GM19043 (cell line): ENCODE measurements at regions not wholly inside any gene's neighbourhood (a gene's known extent, or its start where the extent isn't known, plus 50 kb on each side); places are given as distances from the start of the nearest gene placed in this dataset.
"Not testable (repeated sequence)": the region's sequence is repeated elsewhere in the genome, so short reads cannot be mapped to it uniquely, and the experiment has no call there.

Source experiments
- ATAC-seq: cut with Tn5 transposase; IDR thresholded peaks from one replicate; pipeline ENCODE4 v1.9.1; 2021; ENCODE audit warnings: low read depth; ENCODE audit not compliant: unreplicated experiment

- not testable (repeated sequence) for ATAC-seq
These were observed 824.7 kb downstream of the LRRTM4 start for GRCh38 chr2:76697439-76697838.

- no peak for ATAC-seq
These were observed 829.3 kb downstream of the LRRTM4 start for GRCh38 chr2:76692908-76693307.

DNA sequence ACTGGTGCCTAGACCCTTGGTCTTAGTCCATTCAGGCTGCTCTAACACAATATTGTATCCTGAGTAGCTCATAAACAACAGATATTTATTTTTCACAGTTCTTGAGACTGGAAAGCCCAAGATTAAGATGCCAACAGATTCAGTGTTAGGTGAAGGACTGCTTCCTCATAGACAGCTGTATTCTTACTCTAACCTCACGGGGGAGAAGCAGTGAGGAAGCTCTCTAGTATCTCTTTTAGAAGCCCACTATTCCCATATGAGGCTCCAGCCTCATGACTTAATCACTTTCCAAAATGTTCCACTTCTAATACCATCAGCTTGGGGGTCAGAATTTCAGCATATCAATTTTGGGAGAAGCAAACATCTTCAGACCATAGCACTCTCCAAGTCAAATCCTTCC, 833.4 kb downstream of the LRRTM4 start:
- ATAC-seq: no peak

DNA sequence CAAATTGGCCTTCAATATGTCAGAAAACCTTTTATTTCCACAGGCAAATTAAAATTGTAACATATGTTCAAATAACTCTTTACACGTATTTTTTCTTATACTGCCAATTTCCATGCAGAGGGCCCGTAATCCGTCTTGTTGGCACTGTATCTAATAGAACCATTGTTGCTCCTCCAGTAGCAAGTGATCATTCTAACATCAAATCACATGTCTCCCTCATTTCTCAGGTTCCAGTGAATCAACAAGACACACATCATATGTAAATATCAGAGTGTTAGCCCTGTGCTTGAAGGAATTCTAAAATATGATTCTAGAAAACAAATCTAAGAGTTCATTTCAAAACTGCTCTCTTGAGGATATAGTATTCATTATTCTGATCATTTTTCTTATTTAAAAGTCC, 834.3 kb downstream of the LRRTM4 start:
- ATAC-seq: no peak

DNA sequence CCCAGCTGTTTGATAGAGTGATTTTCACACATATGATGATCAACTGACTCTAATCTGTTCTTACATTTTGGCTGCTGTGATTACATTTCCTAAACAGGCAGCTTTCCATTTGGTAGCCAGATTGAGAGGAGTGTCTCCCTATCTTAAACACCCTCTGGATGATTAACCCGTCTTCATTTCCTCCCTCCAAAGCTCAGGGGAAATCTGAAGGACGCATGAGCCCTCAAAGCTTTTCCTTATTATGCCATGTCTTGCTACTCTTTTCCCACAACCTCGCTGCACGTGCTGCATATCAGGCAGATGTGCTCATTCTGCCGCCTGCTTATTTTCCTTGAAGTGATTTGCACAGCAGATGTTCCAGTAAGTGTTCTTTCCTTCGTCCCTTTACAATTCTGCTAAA, 837.4 kb downstream of the LRRTM4 start:
- no peak for ATAC-seq

- ATAC-seq: no peak
These were observed 843.2 kb downstream of the LRRTM4 start for GRCh38 chr2:76679025-76679396.

DNA sequence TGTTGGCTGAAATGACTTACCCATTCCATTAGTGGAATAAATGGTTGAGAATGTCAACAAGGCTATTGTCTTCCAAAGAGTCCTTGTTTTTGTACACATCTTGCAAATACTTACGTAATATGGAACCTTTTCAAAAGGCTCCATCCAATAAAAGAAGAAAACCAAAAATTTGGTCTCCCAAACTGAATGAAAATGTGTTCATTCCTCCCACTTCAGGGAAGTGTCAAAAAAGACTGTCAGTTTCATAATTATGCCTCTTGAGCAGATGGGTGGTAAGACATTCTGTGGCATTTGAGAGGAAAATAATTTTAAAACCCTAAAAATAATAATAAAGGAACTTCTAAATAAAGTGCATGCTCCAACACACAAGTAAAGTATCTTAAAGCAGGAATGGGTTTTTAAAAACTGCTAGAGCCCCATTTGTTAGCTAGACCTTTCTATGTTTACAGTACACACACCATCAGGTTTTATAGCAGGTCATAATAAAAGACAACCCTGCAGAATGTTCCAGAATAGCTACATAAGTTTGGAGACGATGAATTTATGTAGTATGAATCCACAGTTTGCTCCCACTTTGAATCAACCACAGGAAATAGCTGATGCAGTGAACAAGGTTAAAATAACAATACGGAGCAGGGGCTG, 843.7 kb downstream of the LRRTM4 start:
- no peak for ATAC-seq

GRCh38 chr2:76675212-76675611, 847.0 kb downstream of the LRRTM4 start:
- ATAC-seq: no peak

GRCh38 chr2:76672798-76673197, 849.4 kb downstream of the LRRTM4 start:
- no peak for ATAC-seq

GRCh38 chr2:76669966-76670465, 852.2 kb downstream of the LRRTM4 start:
- no peak for ATAC-seq

DNA sequence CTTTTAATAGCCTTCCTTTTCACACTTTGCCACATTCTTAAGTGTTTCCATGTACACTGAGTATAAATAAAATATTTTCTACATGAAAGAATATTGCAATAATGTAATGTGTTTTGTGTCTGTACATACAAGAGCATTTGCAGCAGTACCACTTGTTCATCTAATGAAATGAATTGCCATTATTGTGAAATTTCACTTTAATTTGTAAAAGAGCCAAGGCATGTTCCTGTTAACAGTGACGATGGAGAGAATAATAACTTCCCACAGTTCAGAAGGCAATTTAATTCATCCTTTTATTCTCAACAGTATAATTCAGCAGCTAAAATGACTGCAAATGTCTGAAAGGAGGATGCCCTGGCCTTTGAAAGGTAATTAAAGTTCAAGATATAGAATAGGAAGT, 853.9 kb downstream of the LRRTM4 start:
- no peak for ATAC-seq

DNA sequence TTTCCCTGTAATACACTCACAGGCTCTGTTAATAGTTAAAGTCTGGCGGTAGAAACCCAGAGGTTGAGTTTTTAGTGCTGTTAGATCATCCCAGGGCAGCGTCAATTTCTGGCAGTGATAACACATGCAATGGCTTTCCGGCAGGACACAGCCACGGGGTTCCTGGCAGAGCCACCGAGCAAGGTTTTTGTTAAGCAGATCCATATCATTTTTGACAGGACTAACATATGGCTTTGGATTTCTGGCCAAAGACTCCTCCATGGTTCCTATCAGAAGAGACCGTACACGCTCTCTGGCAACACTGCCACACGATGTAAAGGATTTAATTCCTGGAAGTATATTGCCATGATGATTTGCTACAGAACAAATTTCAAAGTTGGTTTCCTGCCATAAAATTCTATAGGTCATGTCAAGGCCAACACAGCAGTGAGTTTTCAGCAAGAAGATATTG, 854.3 kb downstream of the LRRTM4 start:
- ATAC-seq: no peak

- no peak for ATAC-seq
These were observed 880.0 kb downstream of the LRRTM4 start for GRCh38 chr2:76642129-76642528.

DNA sequence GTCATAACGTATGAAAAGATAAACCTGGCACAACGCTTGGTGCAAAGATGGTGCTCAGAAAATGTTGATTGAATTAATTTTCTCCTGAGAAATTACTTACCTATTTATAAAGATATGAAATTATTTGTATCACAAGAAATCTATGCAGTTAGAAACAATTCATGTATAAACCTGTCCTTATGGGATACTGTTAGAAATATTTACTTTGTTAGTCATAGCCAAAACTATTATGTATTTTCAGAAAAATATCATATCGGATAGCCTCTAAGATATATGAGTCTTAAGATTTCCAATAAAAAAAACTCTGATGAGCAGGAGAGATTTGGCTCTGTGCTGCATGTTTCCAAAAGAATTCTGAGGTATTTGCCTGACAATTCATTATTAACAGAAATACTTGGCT, 880.7 kb downstream of the LRRTM4 start:
- no peak for ATAC-seq

- ATAC-seq: no peak
These were observed 881.3 kb downstream of the LRRTM4 start for GRCh38 chr2:76640905-76641304.

- no peak for ATAC-seq
These were observed 883.0 kb downstream of the LRRTM4 start for GRCh38 chr2:76639171-76639680.

- ATAC-seq: no peak
These were observed 888.8 kb downstream of the LRRTM4 start for GRCh38 chr2:76633276-76633921.

DNA sequence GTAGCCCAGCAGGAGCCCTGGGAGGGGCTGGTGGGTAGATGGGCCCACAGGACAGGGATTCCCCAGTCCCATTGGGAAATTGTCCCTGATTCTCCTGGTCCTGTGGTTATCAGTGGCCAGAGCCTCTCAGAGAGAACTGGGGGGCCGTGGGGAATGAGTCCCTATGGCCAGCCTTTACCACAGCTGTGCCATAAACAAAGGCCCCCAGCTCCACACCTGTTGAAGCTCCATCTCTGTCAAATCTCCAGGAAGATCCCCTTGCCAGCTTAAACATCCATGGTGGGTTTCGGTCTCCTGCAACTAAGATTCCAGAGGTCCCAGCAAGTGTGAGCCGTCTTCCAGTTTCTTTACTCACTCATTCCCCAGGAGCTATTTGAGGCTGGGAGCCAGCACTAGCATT, 897.1 kb downstream of the LRRTM4 start:
- ATAC-seq: no peak

DNA sequence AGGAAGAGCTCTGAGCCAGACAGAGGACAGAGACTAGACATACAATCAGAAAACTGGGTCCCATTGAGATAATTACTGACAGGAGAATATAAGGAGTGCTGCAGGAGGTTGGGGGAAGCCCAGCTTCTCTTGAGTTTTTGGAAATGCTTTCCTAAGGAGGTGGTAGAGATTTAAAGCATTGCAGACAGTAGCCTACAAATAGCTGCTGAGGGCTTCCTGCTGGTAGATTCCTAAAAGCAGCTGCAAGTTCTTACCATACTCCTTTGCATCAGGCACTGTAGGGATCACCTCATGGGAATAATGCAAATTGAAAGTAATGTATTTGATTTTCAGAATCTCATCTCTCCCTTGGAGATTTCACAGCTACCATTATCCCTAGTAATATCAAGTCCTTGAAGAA, 902.6 kb upstream of the GCFC2 start:
- ATAC-seq: no peak

DNA sequence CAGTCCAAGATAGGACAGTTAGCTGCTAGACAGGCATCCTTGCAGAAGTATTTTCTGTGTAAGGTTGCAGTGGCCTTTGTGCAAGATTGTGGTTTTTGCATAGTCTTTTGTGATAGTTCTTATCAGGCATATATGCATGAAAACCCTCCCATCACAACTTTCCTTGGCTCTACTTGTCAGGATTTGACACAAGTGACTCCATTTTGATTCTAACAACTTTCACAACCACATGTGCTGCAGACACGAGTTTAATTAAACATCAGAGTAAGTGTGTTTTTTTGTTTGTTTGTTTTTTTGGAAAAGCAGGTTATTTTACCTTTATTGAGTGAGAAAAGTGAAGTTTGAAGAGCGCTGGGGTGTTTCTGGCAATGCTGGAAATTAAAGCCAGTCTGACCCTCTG, 902.0 kb upstream of the GCFC2 start:
- no peak for ATAC-seq

GRCh38 chr2:76610451-76610850, 899.7 kb upstream of the GCFC2 start:
- ATAC-seq: no peak

- ATAC-seq: peak; percentile 97
These were observed 889.1 kb upstream of the GCFC2 start for GRCh38 chr2:76599732-76600368.
